HCT116 (cell line): ENCODE measurements at regions not wholly inside any gene's neighbourhood (a gene's known extent, or its start where the extent isn't known, plus 50 kb on each side); places are given as distances from the start of the nearest gene placed in this dataset.

Experiments used
- ATAC-seq: fragments of 200-7000 bp; cut with Tn5 transposase; 2 replicates; pipeline ENCODE4 v1.9.1; 2020; ENCODE audit warnings: mild to moderate bottlenecking, moderate library complexity
- BruUV-seq: library from RNA; stranded (reverse); fragments of 400-500 nt; replicated peaks from 2 replicates; lab custom pipeline; 2021; lab: Mats Ljungman, UMichigan
- CTCF ChIA-PET: fragments of 300-600 bp; sonication (Branson Sonifier 250); formaldehyde crosslinking; loops from one replicate; lab custom pipeline; 2021; ENCODE audit warnings: antibody characterized with exemption; lab: Charles Lee
- POLR2A ChIA-PET: fragments of 300-600, 350-600 bp; sonication (Branson Sonifier 250); formaldehyde crosslinking; loops from one replicate; lab custom pipeline; 2021; ENCODE audit warnings: antibody characterized with exemption; lab: Charles Lee
- RAD21 ChIA-PET, 2 experiments: fragments of 300-600 bp; sonication (Branson Sonifier 250); formaldehyde crosslinking; loops; one replicate each; lab custom pipeline; 2023; ENCODE audit warnings: low total read pairs in 2 of 2; ENCODE audit not compliant: uncharacterized antibody in 2 of 2, unreplicated experiment in 2 of 2, low non-redundant PET in 1 of 2; lab: Charles Lee
- DNase-seq: peaks from one replicate; pipeline ENCODE4 v3.0.0-alpha.2; 2010; ENCODE audit warnings: low read depth, low spot score
- H2AFZ ChIP-seq: fragments of 200-600 bp; shearing (Covaris generic), sonication (generic); 2 replicates; pipeline ENCODE4 v1.6.1; 2017; ENCODE audit warnings: low read depth, mixed run types, mixed read lengths, antibody characterized with exemption, low read length; ENCODE audit not compliant: poor library complexity, severe bottlenecking
- H3K27ac ChIP-seq: 2 replicates; pipeline ENCODE4 v1.5.1; 2012; ENCODE audit warnings: low read depth, low read length
- H3K27me3 ChIP-seq: fragments of 200-600 bp; sonication (generic); 2 replicates; pipeline ENCODE4 v1.6.1; 2016; ENCODE audit warnings: mixed run types, low read length, mixed read lengths; ENCODE audit not compliant: insufficient read depth
- H3K36me3 ChIP-seq, 2 experiments: fragments of 200-500 bp in 1 of 2; fragments of 200-600 bp in 1 of 2; sonication (Bioruptor generic) in 1 of 2; sonication (generic) in 1 of 2; 2 replicates each; pipeline versions ENCODE4 v1.5.1 to v1.6.1; 2014 to 2016; ENCODE audit warnings: low read length in 2 of 2, inconsistent platforms in 1 of 2, mixed read lengths in 1 of 2, mixed run types in 1 of 2; ENCODE audit not compliant: insufficient read depth in 2 of 2, control insufficient read depth in 1 of 2
- H3K4me1 ChIP-seq, 2 experiments: fragments of 200-600 bp in 1 of 2; sonication (generic) in 1 of 2; 2 replicates each; pipeline versions ENCODE4 v1.5.1 to v1.6.1; 2012 to 2017; ENCODE audit warnings: low read length in 2 of 2, inconsistent platforms in 1 of 2, mild to moderate bottlenecking in 1 of 2, mixed read lengths in 1 of 2, mixed run types in 1 of 2, moderate library complexity in 1 of 2; ENCODE audit not compliant: insufficient read depth in 2 of 2, control insufficient read depth in 1 of 2
- H3K4me2 ChIP-seq: fragments of 200-600 bp; sonication (generic); 2 replicates; pipeline ENCODE4 v1.6.1; 2017; ENCODE audit warnings: mixed run types, low read length, mixed read lengths
- H3K4me3 ChIP-seq, 2 experiments: fragments of 200-600 bp in 1 of 2; sonication (generic) in 1 of 2; replicated peaks in 1 of 2; 2 replicates each; pipeline ENCODE4 v1.5.1; 2011 to 2016; ENCODE audit warnings: low read length in 2 of 2, control low read depth in 1 of 2, low read depth in 1 of 2, mild to moderate bottlenecking in 1 of 2, mixed read lengths in 1 of 2, mixed run types in 1 of 2
- H3K79me2 ChIP-seq: fragments of 200-600 bp; sonication (generic); 2 replicates; pipeline ENCODE4 v1.6.1; 2017; ENCODE audit warnings: mild to moderate bottlenecking, mixed run types, low read length, moderate library complexity, mixed read lengths; ENCODE audit not compliant: insufficient read depth
- H3K9ac ChIP-seq: fragments of 200-600 bp; sonication (generic); 2 replicates; pipeline ENCODE4 v1.6.1; 2016; ENCODE audit warnings: low read length, mixed read lengths
- H3K9me2 ChIP-seq: fragments of 200-600 bp; sonication (generic), shearing (Covaris generic); 2 replicates; pipeline ENCODE4 v1.6.1; 2017; ENCODE audit warnings: mixed run types, mild to moderate bottlenecking, moderate library complexity; ENCODE audit not compliant: insufficient read depth
- H3K9me3 ChIP-seq, 2 experiments: fragments of 200-500 bp in 1 of 2; fragments of 200-600 bp in 1 of 2; sonication (Bioruptor generic) in 1 of 2; sonication (generic) in 1 of 2; 2 replicates each; pipeline ENCODE4 v1.6.1; 2014 to 2017; ENCODE audit warnings: low read length in 2 of 2, mixed read lengths in 2 of 2, inconsistent platforms in 1 of 2, low read depth in 1 of 2, mild to moderate bottlenecking in 1 of 2, mixed run types in 1 of 2, moderate library complexity in 1 of 2; ENCODE audit not compliant: control insufficient read depth in 1 of 2, insufficient read depth in 1 of 2
- H4K20me1 ChIP-seq: fragments of 200-600 bp; sonication (generic), shearing (Covaris generic); 2 replicates; pipeline ENCODE4 v1.6.1; 2017; ENCODE audit warnings: mixed run types, mild to moderate bottlenecking, moderate library complexity; ENCODE audit not compliant: insufficient read depth
- CBX3 ChIP-seq: IDR thresholded peaks from 2 replicates; pipeline ENCODE4 v1.6.1; 2012; ENCODE audit warnings: low read depth
- CEBPB ChIP-seq: IDR thresholded peaks from 2 replicates; pipeline ENCODE4 v1.6.1; 2012; ENCODE audit warnings: low read depth
- POLR2A ChIP-seq: IDR thresholded peaks from 2 replicates; pipeline ENCODE4 v1.7.0; 2011; ENCODE audit warnings: borderline replicate concordance; ENCODE audit not compliant: insufficient read depth, insufficient read length; ENCODE audit errors: extremely low read depth
- POLR2AphosphoS5 ChIP-seq: IDR thresholded peaks from 2 replicates; pipeline ENCODE4 v1.6.1; 2011; ENCODE audit warnings: mild to moderate bottlenecking, low read depth, low read length, moderate library complexity
- RAD21 ChIP-seq: IDR thresholded peaks from 2 replicates; pipeline ENCODE4 v1.6.1; 2012; ENCODE audit warnings: low read depth, mild to moderate bottlenecking
- SRF ChIP-seq: IDR thresholded peaks from 2 replicates; pipeline ENCODE4 v1.6.1; 2012; ENCODE audit warnings: low read depth
- TCF7L2 ChIP-seq: IDR thresholded peaks from 2 replicates; pipeline ENCODE4 v1.7.0; 2011; ENCODE audit warnings: borderline replicate concordance, inconsistent platforms; ENCODE audit not compliant: insufficient read depth, insufficient read length; ENCODE audit errors: extremely low read depth
- ZFX ChIP-seq: fragments of 450-650 bp; IDR thresholded peaks from 2 replicates; pipeline ENCODE4 v1.6.1; 2017
- ZNF274 ChIP-seq: fragments of 200-500 bp; sonication (Bioruptor generic); IDR thresholded peaks from 2 replicates; pipeline ENCODE4 v1.6.1; 2014; ENCODE audit warnings: mild to moderate bottlenecking, low read depth, low read length, inconsistent platforms
- intact Hi-C: fragments of 100-400 bp; cut with micrococcal nuclease; formaldehyde crosslinking; loops from 2 replicates; pipeline ENCODE4 v1.10.0; 2022
- TF ChIP-seq, protein P1 (sequence below): IDR thresholded peaks from 2 replicates; pipeline ENCODE4 v1.6.1; 2011; ENCODE audit warnings: mild to moderate bottlenecking, low read length, moderate library complexity; ENCODE audit not compliant: insufficient replicate concordance; ENCODE audit errors: extremely low read depth
- TF ChIP-seq, protein P2 (sequence below), 3 experiments: fragments of 200-600 bp in 1 of 3; sonication (generic) in 1 of 3; IDR thresholded peaks in 2 of 3; conservative IDR thresholded peaks in 1 of 3; 2 replicates each; pipeline ENCODE4 v1.5.1; 2012 to 2017; ENCODE audit warnings: low read depth in 2 of 3, low read length in 2 of 3, antibody characterized with exemption in 1 of 3, borderline replicate concordance in 1 of 3, control low read depth in 1 of 3, mild to moderate bottlenecking in 1 of 3, mixed read lengths in 1 of 3, mixed run types in 1 of 3, moderate library complexity in 1 of 3; ENCODE audit not compliant: insufficient read depth in 1 of 3
- TF ChIP-seq, protein P3 (sequence below): IDR thresholded peaks from 2 replicates; pipeline ENCODE4 v1.6.1; 2012
- TF ChIP-seq, protein P4 (sequence below): IDR thresholded peaks from 2 replicates; pipeline ENCODE4 v1.6.1; 2012

DNA sequence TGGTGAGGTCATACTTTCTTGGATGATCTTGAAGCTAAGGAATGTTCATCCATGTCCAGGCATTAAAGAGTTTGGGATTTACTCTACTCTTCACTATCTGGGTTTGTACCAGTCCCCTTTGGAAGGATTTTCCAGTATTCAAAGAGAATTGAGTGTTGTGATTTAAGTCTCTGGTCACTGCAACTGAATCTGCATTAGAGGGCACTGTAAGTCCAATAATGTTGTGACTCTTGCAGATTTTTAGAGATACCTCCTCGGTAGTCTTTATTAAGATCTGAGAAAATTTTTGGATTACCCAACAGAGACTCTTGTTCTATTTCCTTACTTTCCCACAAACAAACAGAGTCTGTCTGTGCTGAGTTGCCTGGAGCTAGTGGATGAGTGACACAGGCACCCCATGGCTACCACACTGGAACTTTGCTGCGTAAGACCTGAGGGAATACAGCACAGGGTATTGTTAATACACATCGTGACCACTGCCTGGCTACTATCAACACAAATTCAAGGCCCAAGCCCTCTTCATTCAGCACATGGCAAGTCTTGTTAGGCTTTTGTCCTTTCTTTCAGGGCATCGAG, 357.1 kb upstream of the KLHL4 start:
- Histone ChIP-seq H3K4me3 (no peak overlapping the region), H3K36me3 (no peaks in the 10 kb centered on the region), H3K27me3 (no peaks in the 10 kb centered on the region), H3K79me2 (no peaks in the 10 kb centered on the region), H3K9ac (no peak overlapping the region), H3K9me3 (no peaks in the 10 kb centered on the region), H3K9me2 (no peaks in the 10 kb centered on the region), H2AFZ (no peak overlapping the region), H3K4me1 (no peaks in the 10 kb centered on the region), H3K4me2 (no peak overlapping the region), H3K27ac (no peak overlapping the region), H4K20me1 (no peaks in the 10 kb centered on the region)
- ATAC-seq (no peak), DNase-seq (no peak)
- CTCF ChIA-PET, result no interaction called here
- RAD21 ChIA-PET, result no interaction called here
- TF ChIP-seq RAD21, result no peak
- intact Hi-C loops, result no loop called here
- no TSS peak for BruUV-seq
- POLR2A ChIA-PET, result no interaction called here

DNA sequence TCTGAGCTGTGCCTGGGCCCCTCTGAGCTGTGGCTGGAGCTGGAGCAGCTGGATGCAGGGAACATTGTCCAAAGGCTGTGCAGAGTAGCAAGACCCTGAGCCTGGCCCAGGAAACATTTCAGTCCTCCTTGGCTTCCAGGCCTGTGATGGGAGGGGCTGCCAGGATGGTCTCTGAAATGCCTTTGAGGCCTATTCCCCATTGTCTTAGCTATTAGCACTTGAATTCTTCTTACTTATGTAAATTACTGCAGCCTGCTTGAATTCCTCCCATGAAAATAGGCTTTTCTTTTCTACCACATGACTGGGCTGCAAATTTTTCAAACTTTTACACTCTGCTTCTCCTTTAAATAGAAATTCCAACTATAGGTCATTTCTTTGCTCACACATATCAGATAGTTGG, 349.8 kb upstream of the KLHL4 start:
- no peak overlapping the region for H3K4me3 ChIP-seq
- no peaks in the 10 kb centered on the region for H3K9me3 ChIP-seq
- no peaks in the 10 kb centered on the region for H3K9me2 ChIP-seq
- no peak overlapping the region for H3K27ac ChIP-seq
- no peak for DNase-seq
- no peaks in the 10 kb centered on the region for H4K20me1 ChIP-seq
- no peak for ATAC-seq
- H3K4me2 ChIP-seq, result no peak overlapping the region
- no peak overlapping the region for H3K9ac ChIP-seq
- no peaks in the 10 kb centered on the region for H3K36me3 ChIP-seq
- no peaks in the 10 kb centered on the region for H3K27me3 ChIP-seq
- no peak overlapping the region for H2AFZ ChIP-seq
- CTCF ChIA-PET, result no interaction called here
- POLR2A ChIA-PET, result no interaction called here
- no peaks in the 10 kb centered on the region for H3K4me1 ChIP-seq
- no peaks in the 10 kb centered on the region for H3K79me2 ChIP-seq
- no TSS peak for BruUV-seq
- RAD21 ChIA-PET, result no interaction called here
- intact Hi-C loops, result no loop called here
- no peak for TF ChIP-seq CEBPB
- TF ChIP-seq, protein P1, sequence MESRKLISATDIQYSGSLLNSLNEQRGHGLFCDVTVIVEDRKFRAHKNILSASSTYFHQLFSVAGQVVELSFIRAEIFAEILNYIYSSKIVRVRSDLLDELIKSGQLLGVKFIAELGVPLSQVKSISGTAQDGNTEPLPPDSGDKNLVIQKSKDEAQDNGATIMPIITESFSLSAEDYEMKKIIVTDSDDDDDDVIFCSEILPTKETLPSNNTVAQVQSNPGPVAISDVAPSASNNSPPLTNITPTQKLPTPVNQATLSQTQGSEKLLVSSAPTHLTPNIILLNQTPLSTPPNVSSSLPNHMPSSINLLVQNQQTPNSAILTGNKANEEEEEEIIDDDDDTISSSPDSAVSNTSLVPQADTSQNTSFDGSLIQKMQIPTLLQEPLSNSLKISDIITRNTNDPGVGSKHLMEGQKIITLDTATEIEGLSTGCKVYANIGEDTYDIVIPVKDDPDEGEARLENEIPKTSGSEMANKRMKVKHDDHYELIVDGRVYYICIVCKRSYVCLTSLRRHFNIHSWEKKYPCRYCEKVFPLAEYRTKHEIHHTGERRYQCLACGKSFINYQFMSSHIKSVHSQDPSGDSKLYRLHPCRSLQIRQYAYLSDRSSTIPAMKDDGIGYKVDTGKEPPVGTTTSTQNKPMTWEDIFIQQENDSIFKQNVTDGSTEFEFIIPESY, result no peak
- TF ChIP-seq SRF, result no peak
- TF ChIP-seq, protein P2, sequence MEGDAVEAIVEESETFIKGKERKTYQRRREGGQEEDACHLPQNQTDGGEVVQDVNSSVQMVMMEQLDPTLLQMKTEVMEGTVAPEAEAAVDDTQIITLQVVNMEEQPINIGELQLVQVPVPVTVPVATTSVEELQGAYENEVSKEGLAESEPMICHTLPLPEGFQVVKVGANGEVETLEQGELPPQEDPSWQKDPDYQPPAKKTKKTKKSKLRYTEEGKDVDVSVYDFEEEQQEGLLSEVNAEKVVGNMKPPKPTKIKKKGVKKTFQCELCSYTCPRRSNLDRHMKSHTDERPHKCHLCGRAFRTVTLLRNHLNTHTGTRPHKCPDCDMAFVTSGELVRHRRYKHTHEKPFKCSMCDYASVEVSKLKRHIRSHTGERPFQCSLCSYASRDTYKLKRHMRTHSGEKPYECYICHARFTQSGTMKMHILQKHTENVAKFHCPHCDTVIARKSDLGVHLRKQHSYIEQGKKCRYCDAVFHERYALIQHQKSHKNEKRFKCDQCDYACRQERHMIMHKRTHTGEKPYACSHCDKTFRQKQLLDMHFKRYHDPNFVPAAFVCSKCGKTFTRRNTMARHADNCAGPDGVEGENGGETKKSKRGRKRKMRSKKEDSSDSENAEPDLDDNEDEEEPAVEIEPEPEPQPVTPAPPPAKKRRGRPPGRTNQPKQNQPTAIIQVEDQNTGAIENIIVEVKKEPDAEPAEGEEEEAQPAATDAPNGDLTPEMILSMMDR (IDR thresholded peaks at IDR 0.05 in 2 of 3, conservative IDR thresholded peaks at IDR 0.05 in 1 of 3; ENCODE audit: borderline replicate concordance in 1 of 3, insufficient read depth in 1 of 3, low read depth in 2 of 3, low read length in 2 of 3), result no peak
- no peak for TF ChIP-seq ZNF274
- TF ChIP-seq POLR2AphosphoS5, result no peak
- no peak for TF ChIP-seq CBX3
- no peak for TF ChIP-seq ZFX
- TF ChIP-seq, protein P3, sequence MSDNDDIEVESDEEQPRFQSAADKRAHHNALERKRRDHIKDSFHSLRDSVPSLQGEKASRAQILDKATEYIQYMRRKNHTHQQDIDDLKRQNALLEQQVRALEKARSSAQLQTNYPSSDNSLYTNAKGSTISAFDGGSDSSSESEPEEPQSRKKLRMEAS, result no peak
- no peak for TF ChIP-seq POLR2A
- TF ChIP-seq, protein P4, sequence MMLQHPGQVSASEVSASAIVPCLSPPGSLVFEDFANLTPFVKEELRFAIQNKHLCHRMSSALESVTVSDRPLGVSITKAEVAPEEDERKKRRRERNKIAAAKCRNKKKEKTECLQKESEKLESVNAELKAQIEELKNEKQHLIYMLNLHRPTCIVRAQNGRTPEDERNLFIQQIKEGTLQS, result no peak
- TF ChIP-seq TCF7L2, result no peak
